PC-9 (cell line): ENCODE measurements at regions not wholly inside any gene's neighbourhood (a gene's known extent, or its start where the extent isn't known, plus 50 kb on each side); places are given as distances from the start of the nearest gene placed in this dataset.
A peak's percentile ranks its signal among the peaks of the same experiment; 100 is the strongest.

Experiments used
- BruUV-seq: library from RNA; stranded (reverse); fragments of 400-500 nt; replicated peaks from 2 replicates; lab custom pipeline; 2021; lab: Mats Ljungman, UMichigan
- CTCF ChIA-PET: fragments of 300-600 bp; sonication (Branson Sonifier 250); formaldehyde crosslinking; loops from one replicate; lab custom pipeline; 2022; ENCODE audit warnings: antibody characterized with exemption; lab: Charles Lee
- POLR2A ChIA-PET: fragments of 300-600 bp; sonication (Branson Sonifier 250); formaldehyde crosslinking; loops from one replicate; lab custom pipeline; 2022; ENCODE audit warnings: antibody characterized with exemption; ENCODE audit not compliant: unreplicated experiment; lab: Charles Lee
- DNase-seq, 2 experiments: peaks; one replicate each; pipeline versions ENCODE4 v3.0.0 to v3.0.0-alpha.2; 2015 to 2022; ENCODE audit warnings: mixed read lengths in 1 of 2
- H2AFZ ChIP-seq: fragments of 200-600 bp; sonication (generic); 2 replicates; pipeline ENCODE4 v1.8.1; 2017; ENCODE audit warnings: antibody characterized with exemption
- H3F3A ChIP-seq: fragments of 200-600 bp; sonication (generic); 2 replicates; pipeline ENCODE4 v1.8.1; 2017; ENCODE audit warnings: antibody characterized with exemption, mild to moderate bottlenecking, low read depth; ENCODE audit not compliant: insufficient read depth
- H3K27ac ChIP-seq: fragments of 200-600 bp; sonication (generic); 2 replicates; pipeline ENCODE4 v1.6.1; 2016; ENCODE audit warnings: mixed run types
- H3K27me3 ChIP-seq: fragments of 200-600 bp; sonication (generic); 2 replicates; pipeline ENCODE4 v1.6.1; 2016; ENCODE audit warnings: low read depth, mixed run types; ENCODE audit not compliant: insufficient read depth
- H3K36me3 ChIP-seq: fragments of 200-600 bp; sonication (generic); 2 replicates; pipeline ENCODE4 v1.6.1; 2016; ENCODE audit warnings: low read depth, mixed run types
- H3K4me1 ChIP-seq: fragments of 200-600 bp; sonication (generic); replicated peaks from 2 replicates; pipeline ENCODE4 v1.6.1; 2016; ENCODE audit warnings: mixed run types; ENCODE audit not compliant: insufficient read depth
- H3K4me2 ChIP-seq: fragments of 200-600 bp; sonication (generic); 2 replicates; pipeline ENCODE4 v1.6.1; 2017; ENCODE audit warnings: mixed run types
- H3K4me3 ChIP-seq: fragments of 200-600 bp; sonication (generic); 2 replicates; pipeline ENCODE4 v1.6.1; 2016; ENCODE audit warnings: mixed run types
- H3K79me2 ChIP-seq: fragments of 200-600 bp; sonication (generic); 2 replicates; pipeline ENCODE4 v1.6.1; 2017; ENCODE audit warnings: low read depth, mixed run types
- H3K9me2 ChIP-seq: fragments of 200-600 bp; sonication (generic); 2 replicates; pipeline ENCODE4 v1.8.1; 2017; ENCODE audit warnings: mild to moderate bottlenecking; ENCODE audit not compliant: insufficient read depth
- H3K9me3 ChIP-seq: fragments of 200-600 bp; sonication (generic); 2 replicates; pipeline ENCODE4 v1.8.1; 2016; ENCODE audit warnings: low read depth; ENCODE audit not compliant: insufficient read depth
- H4K20me1 ChIP-seq: fragments of 200-600 bp; sonication (generic); 2 replicates; pipeline ENCODE4 v1.8.1; 2017; ENCODE audit not compliant: insufficient read depth
- CTCF ChIP-seq: fragments of 200-600 bp; sonication (generic); conservative IDR thresholded peaks from 2 replicates; pipeline ENCODE4 v1.6.1; 2017; ENCODE audit warnings: mixed run types, antibody characterized with exemption, mild to moderate bottlenecking, moderate library complexity
- EZH2 ChIP-seq: fragments of 200-600 bp; sonication (generic); IDR thresholded peaks from 2 replicates; pipeline ENCODE4 v1.8.0; 2017; ENCODE audit warnings: antibody characterized with exemption, low read depth
- intact Hi-C: fragments of 100-400 bp; cut with micrococcal nuclease; formaldehyde crosslinking; loops from one replicate; pipeline ENCODE4 v1.10.0; 2022; ENCODE audit not compliant: unreplicated experiment

GRCh38 chr1:234899041-234899729 is 229.5 kb downstream of the TOMM20 start:
- no TSS peak for BruUV-seq
- Histone ChIP-seq H3K4me1 (peaks cover 67% of the 10 kb centered on the region), H3K27ac (peak overlapping the region; percentile 59), H4K20me1 (no peaks in the 10 kb centered on the region), H3K79me2 (no peaks in the 10 kb centered on the region), H3K4me3 (no peak overlapping the region), H2AFZ (0 out of 2 replicates have a peak overlapping the region, but pooled peaks have one; percentile 30), H3K9me3 (no peaks in the 10 kb centered on the region), H3F3A (peaks cover 21% of the 10 kb centered on the region; the same call in 1 of the 2 replicates), H3K4me2 (peak overlapping the region; percentile 51), H3K9me2 (no peaks in the 10 kb centered on the region), H3K36me3 (no peaks in the 10 kb centered on the region), H3K27me3 (no peaks in the 10 kb centered on the region)
- ChIA-PET POLR2A (interaction anchor here (0.6 to 1.0 kb wide), 4 partner anchors 98 to 1379 kb away, joined by 3 to 4 read pairs (median 4); no protein-coding TSS in a partner anchor), CTCF (interaction anchor here (0.7 kb wide), 2 partner anchors 185 to 374 kb away, joined by 3 read pairs; no protein-coding TSS in a partner anchor)
- peak; percentile 82 for DNase-seq
- TF ChIP-seq EZH2 (no peak), CTCF (no peak)
- intact Hi-C loops, result loop anchor here (1.0 to 2.0 kb wide), 7 partner anchors 25 to 288 kb away; partner anchors contain the start of gene IRF2BP2

DNA sequence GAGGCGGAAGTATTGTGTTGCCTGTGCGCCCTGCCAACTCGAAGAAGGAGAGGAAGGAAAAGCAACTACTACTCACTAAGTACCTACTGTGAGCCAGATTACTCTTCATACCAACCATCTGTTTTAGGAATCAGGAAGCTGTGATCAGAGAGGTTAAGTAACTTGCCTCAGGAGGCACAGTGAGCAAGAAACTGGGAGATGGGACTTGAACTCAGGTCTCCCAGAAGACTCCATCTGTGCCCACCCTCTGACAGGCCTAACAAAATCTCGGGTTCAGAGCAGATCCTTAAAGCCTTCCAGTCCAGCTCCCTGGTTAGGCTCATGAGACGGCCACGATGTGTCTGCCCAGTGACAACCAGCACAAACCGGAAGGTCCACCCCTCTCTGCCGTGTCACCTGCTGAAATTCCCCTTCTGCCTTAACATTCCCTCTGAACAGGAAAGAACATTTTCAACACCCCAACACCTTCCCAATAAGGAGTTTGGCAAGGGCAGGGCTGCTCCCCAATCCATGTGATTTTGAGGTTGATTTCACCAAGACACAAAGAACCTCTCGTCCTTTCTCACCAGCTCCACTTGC is 230.1 kb downstream of the TOMM20 start:
- H3F3A ChIP-seq, result peaks cover 21% of the 10 kb centered on the region; the same call in 1 of the 2 replicates
- BruUV-seq, result TSS peak; percentile 71
- ChIA-PET POLR2A (interaction anchor here (0.6 to 1.0 kb wide), 5 partner anchors 99 to 1378 kb away, joined by 3 to 4 read pairs (median 4); no protein-coding TSS in a partner anchor), CTCF (interaction anchor here (0.7 kb wide), 1 partner anchor 185 kb away, joined by 3 read pairs; no protein-coding TSS in a partner anchor)
- peaks cover 67% of the 10 kb centered on the region for H3K4me1 ChIP-seq
- intact Hi-C loops, result loop anchor here (1.0 to 2.0 kb wide), 7 partner anchors 24 to 288 kb away; partner anchors contain the start of gene IRF2BP2
- H3K4me2 ChIP-seq, result peak overlapping the region; percentile 51
- no peaks in the 10 kb centered on the region for H3K27me3 ChIP-seq
- no peaks in the 10 kb centered on the region for H3K79me2 ChIP-seq
- no peak overlapping the region for H3K4me3 ChIP-seq
- TF ChIP-seq EZH2 (no peak), CTCF (no peak)
- 0 out of 2 replicates have a peak overlapping the region, but pooled peaks have one; percentile 30 for H2AFZ ChIP-seq
- no peaks in the 10 kb centered on the region for H3K36me3 ChIP-seq
- H3K9me3 ChIP-seq, result no peaks in the 10 kb centered on the region
- H3K9me2 ChIP-seq, result no peaks in the 10 kb centered on the region
- H3K27ac ChIP-seq, result peak overlapping the region; percentile 59
- H4K20me1 ChIP-seq, result no peaks in the 10 kb centered on the region
- DNase-seq, result no peak

GRCh38 chr1:234897754-234898454 is 230.7 kb downstream of the TOMM20 start:
- Histone ChIP-seq H3K4me2 (no peak overlapping the region), H3K4me3 (no peak overlapping the region), H3F3A (peaks cover 21% of the 10 kb centered on the region; the same call in 1 of the 2 replicates), H3K27me3 (no peaks in the 10 kb centered on the region), H4K20me1 (no peaks in the 10 kb centered on the region), H2AFZ (no peak overlapping the region), H3K9me2 (no peaks in the 10 kb centered on the region), H3K79me2 (no peaks in the 10 kb centered on the region), H3K4me1 (peaks cover 62% of the 10 kb centered on the region), H3K36me3 (no peaks in the 10 kb centered on the region), H3K27ac (peak overlapping the region; percentile 59), H3K9me3 (no peaks in the 10 kb centered on the region)
- DNase-seq, result no peak
- no TSS peak for BruUV-seq
- CTCF ChIA-PET, result no interaction called here
- TF ChIP-seq EZH2 (no peak), CTCF (no peak)
- POLR2A ChIA-PET, result interaction anchor here (0.6 kb wide), 1 partner anchor 288 kb away, joined by 4 read pairs; no protein-coding TSS in a partner anchor
- intact Hi-C loops, result loop anchor here (2.0 kb wide), 2 partner anchors 31 to 287 kb away; partner anchors contain the start of gene IRF2BP2
